ENCODE measurements at regions not wholly inside any gene's neighbourhood (a gene's known extent, or its start where the extent isn't known, plus 50 kb on each side); places are given as distances from the start of the nearest gene placed in this dataset.

DNA sequence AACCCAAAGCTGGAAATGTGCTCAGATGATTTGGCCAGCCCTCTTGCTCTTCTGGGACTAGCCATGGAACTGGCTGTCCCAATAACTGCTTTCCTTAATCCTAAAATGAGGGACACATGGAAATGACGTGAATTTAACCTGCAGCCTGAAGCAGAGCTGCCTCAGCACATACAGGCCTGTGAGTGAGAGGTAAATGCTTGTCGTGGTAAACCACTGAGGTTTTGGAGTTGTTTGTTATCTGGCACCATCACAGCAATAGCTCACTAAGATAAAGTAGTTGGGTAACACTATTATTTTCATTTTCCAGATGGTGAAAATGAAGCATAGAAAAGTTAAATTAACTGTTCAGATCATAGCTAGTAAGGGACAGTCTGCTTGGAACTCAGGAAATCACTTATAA lies 333.4 kb upstream of the CHD6 start:
- TF ChIP-seq, protein P1, sequence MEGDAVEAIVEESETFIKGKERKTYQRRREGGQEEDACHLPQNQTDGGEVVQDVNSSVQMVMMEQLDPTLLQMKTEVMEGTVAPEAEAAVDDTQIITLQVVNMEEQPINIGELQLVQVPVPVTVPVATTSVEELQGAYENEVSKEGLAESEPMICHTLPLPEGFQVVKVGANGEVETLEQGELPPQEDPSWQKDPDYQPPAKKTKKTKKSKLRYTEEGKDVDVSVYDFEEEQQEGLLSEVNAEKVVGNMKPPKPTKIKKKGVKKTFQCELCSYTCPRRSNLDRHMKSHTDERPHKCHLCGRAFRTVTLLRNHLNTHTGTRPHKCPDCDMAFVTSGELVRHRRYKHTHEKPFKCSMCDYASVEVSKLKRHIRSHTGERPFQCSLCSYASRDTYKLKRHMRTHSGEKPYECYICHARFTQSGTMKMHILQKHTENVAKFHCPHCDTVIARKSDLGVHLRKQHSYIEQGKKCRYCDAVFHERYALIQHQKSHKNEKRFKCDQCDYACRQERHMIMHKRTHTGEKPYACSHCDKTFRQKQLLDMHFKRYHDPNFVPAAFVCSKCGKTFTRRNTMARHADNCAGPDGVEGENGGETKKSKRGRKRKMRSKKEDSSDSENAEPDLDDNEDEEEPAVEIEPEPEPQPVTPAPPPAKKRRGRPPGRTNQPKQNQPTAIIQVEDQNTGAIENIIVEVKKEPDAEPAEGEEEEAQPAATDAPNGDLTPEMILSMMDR (IDR thresholded peaks at IDR 0.05 in 2 of 3, conservative IDR thresholded peaks at IDR 0.05 in 1 of 3; ENCODE audit: borderline replicate concordance in 1 of 3, insufficient read depth in 1 of 3, low read depth in 2 of 3, low read length in 2 of 3), result no peak
- TF ChIP-seq ELF1 (IDR thresholded peaks at IDR 0.05; ENCODE audit: borderline replicate concordance, low read depth), result no peak
- TF ChIP-seq YY1 (IDR thresholded peaks at IDR 0.05; ENCODE audit: extremely low read depth, insufficient replicate concordance, low read depth, low read length), result no peak
- TF ChIP-seq EZH2 (IDR thresholded peaks at IDR 0.05), result no peak
- TF ChIP-seq SP1 (IDR thresholded peaks at IDR 0.05; ENCODE audit: low read depth), result no peak
- no peak for TF ChIP-seq JUND (IDR thresholded peaks at IDR 0.05)
- TF ChIP-seq POLR2AphosphoS5 (IDR thresholded peaks at IDR 0.05; ENCODE audit: low read depth, low read length), result no peak
- TF ChIP-seq POLR2A (IDR thresholded peaks at IDR 0.05; ENCODE audit: borderline replicate concordance, extremely low read depth, insufficient read depth, insufficient read length), result no peak
